Prostate gland (tissue), 2 donors: ENCODE measurements at regions not wholly inside any gene's neighbourhood (a gene's known extent, or its start where the extent isn't known, plus 50 kb on each side); places are given as distances from the start of the nearest gene placed in this dataset.

Experiments used
- POLR2A ChIP-seq: fragments of 450-650 bp; IDR thresholded peaks from one replicate; pipeline ENCODE4 v1.6.1; 2016; ENCODE audit warnings: antibody characterized with exemption, mild to moderate bottlenecking
- POLR2AphosphoS5 ChIP-seq: sonication (generic); formaldehyde crosslinking; IDR thresholded peaks from one replicate; pipeline ENCODE4 v1.6.1; 2017; ENCODE audit warnings: antibody characterized with exemption
- TF ChIP-seq, protein P1 (sequence below), 4 experiments: fragments of 200-600 bp in 2 of 4; fragments of 450-650 bp in 2 of 4; sonication (generic) in 2 of 4; IDR thresholded peaks; 1 replicate in 3 of 4; 2 replicates in 1 of 4; pipeline ENCODE4 v1.5.1; 2016 to 2019; ENCODE audit warnings: antibody characterized with exemption in 4 of 4, mild to moderate bottlenecking in 2 of 4, moderate library complexity in 2 of 4

DNA sequence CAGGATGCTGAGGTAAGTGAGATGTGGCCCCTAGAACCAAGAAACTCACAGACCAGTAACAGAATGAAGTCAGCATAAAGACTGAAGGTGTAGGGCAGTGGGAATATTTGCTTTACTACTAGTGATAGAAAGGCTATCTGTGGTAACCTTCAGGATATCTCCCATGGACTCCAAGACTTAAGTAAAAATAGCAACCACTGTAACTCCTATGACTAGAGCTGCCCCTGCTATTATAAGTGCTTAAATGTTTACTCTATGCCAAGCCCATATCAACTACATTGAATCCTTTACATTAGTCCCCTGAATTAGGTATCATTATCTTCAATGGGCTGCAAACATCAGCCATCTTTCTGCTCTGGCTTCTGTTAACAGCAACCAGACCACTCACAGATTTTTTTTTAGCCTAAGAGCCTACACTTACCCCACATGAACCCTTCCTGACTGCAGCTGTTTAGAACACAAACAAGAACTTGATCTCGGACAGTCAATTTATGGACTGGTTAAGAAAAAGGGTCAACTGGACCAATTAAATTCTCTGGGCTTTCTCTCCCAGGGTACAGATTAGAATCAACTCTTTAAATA is 335.1 kb upstream of the API5 start:
- TF ChIP-seq, protein P1, sequence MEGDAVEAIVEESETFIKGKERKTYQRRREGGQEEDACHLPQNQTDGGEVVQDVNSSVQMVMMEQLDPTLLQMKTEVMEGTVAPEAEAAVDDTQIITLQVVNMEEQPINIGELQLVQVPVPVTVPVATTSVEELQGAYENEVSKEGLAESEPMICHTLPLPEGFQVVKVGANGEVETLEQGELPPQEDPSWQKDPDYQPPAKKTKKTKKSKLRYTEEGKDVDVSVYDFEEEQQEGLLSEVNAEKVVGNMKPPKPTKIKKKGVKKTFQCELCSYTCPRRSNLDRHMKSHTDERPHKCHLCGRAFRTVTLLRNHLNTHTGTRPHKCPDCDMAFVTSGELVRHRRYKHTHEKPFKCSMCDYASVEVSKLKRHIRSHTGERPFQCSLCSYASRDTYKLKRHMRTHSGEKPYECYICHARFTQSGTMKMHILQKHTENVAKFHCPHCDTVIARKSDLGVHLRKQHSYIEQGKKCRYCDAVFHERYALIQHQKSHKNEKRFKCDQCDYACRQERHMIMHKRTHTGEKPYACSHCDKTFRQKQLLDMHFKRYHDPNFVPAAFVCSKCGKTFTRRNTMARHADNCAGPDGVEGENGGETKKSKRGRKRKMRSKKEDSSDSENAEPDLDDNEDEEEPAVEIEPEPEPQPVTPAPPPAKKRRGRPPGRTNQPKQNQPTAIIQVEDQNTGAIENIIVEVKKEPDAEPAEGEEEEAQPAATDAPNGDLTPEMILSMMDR (IDR thresholded peaks at IDR 0.05), result no peak
- TF ChIP-seq POLR2A (no peak), POLR2AphosphoS5 (no peak)
